Muscle layer of colon (tissue), 2 donors: ENCODE measurements at regions not wholly inside any gene's neighbourhood (a gene's known extent, or its start where the extent isn't known, plus 50 kb on each side); places are given as distances from the start of the nearest gene placed in this dataset.

Experiments
- H3K27ac ChIP-seq: one replicate; pipeline ENCODE4 v1.7.0; 2013; ENCODE audit warnings: low read depth, mild to moderate bottlenecking, low read length, moderate library complexity
- H3K27me3 ChIP-seq, 2 donors: one replicate each; pipeline ENCODE4 v1.7.0; 2013; ENCODE audit warnings: low read length in 2 of 2, mild to moderate bottlenecking in 2 of 2; ENCODE audit not compliant: insufficient read depth in 2 of 2, control insufficient read depth in 1 of 2
- H3K36me3 ChIP-seq: one replicate; pipeline ENCODE4 v1.7.0; 2013; ENCODE audit warnings: mild to moderate bottlenecking, low read length; ENCODE audit not compliant: insufficient read depth
- H3K4me1 ChIP-seq: one replicate; pipeline ENCODE4 v1.7.0; 2013; ENCODE audit warnings: mild to moderate bottlenecking, low read length; ENCODE audit not compliant: insufficient read depth
- H3K4me3 ChIP-seq, 2 donors: one replicate each; pipeline ENCODE4 v1.7.0; 2013; ENCODE audit warnings: low read length in 2 of 2, low read depth in 1 of 2, mild to moderate bottlenecking in 1 of 2, moderate library complexity in 1 of 2
- H3K9ac ChIP-seq: one replicate; pipeline ENCODE4 v1.7.0; 2013; ENCODE audit warnings: low read length
- H3K9me3 ChIP-seq: one replicate; pipeline ENCODE4 v1.7.0; 2013; ENCODE audit warnings: mild to moderate bottlenecking, low read length
- donor health status: abdominal sarcoma.
- donor health status: Adenocarcinoma of cecum.

- no peaks in the 10 kb centered on the region for H3K27me3 ChIP-seq
- H3K36me3 ChIP-seq = no peaks in the 10 kb centered on the region
- H3K9ac ChIP-seq = no peak overlapping the region
- no peaks in the 10 kb centered on the region for H3K4me1 ChIP-seq
- H3K4me3 ChIP-seq = no peak overlapping the region
- no peak overlapping the region for H3K27ac ChIP-seq
- no peaks in the 10 kb centered on the region for H3K9me3 ChIP-seq
These were observed 524.8 kb upstream of the ID4 start for GRCh38 chr6:19312241-19312978.

DNA sequence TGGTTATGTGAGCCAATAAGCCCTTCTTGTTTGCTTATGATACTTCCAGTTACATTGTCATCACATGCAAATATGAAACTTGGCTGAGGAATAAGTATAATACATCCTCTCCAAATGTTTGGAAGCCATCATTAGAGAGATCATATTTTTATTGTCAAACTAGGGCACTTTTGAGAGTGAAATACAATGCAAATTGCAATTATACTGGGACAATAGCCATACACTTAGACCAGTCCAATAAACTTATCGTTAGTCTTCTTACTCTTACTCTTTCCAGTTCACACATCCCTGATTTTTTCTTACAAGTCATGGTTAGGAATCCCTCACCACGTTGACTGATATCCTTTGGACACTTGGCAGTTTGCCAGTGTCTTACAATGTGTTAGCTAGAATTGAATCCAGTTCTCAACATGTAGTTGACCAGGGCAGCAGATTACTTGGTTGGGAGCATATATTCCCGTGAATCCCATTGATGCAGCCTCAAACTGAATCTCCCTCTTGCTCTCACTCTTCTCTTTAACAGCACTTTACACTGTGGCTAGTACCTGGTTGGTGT, 519.7 kb upstream of the ID4 start:
- no peak overlapping the region for H3K9ac ChIP-seq
- no peak overlapping the region for H3K4me3 ChIP-seq
- no peaks in the 10 kb centered on the region for H3K9me3 ChIP-seq
- H3K27ac ChIP-seq = no peak overlapping the region
- H3K27me3 ChIP-seq = no peaks in the 10 kb centered on the region
- H3K4me1 ChIP-seq = peaks cover 8% of the 10 kb centered on the region
- H3K36me3 ChIP-seq = no peaks in the 10 kb centered on the region

- Histone ChIP-seq H3K27ac (no peak overlapping the region), H3K27me3 (no peaks in the 10 kb centered on the region), H3K9ac (no peak overlapping the region), H3K4me1 (peaks cover 12% of the 10 kb centered on the region), H3K4me3 (no peak overlapping the region), H3K36me3 (no peaks in the 10 kb centered on the region), H3K9me3 (no peaks in the 10 kb centered on the region)
These were observed 518.2 kb upstream of the ID4 start for GRCh38 chr6:19319005-19319404.

DNA sequence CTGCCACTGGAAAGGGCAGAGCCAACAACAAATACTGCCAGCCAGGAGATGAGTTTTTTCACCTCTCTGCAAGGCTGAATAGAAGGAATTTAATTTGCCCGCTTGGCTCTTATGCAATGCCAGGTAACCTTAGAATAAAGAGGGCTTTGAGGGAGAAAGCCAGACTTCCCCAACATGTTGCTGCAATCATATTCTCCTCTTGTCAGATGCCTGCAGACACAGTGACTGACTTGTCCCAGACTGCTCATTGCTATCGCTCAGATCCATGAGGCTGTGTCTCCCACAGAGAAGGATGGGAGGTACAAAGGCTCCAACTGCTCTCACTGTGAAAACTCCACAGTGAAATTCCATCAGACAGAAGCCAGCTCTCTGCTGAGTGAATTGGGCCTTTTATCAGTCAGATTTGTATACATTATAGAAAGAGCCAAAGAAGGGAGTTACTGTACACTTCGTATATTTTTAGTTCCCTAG, 517.0 kb upstream of the ID4 start:
- H3K27me3 ChIP-seq = no peaks in the 10 kb centered on the region
- H3K9me3 ChIP-seq = no peaks in the 10 kb centered on the region
- H3K9ac ChIP-seq = no peak overlapping the region
- H3K27ac ChIP-seq = no peak overlapping the region
- no peak overlapping the region for H3K4me3 ChIP-seq
- no peaks in the 10 kb centered on the region for H3K36me3 ChIP-seq
- H3K4me1 ChIP-seq = peaks cover 17% of the 10 kb centered on the region

DNA sequence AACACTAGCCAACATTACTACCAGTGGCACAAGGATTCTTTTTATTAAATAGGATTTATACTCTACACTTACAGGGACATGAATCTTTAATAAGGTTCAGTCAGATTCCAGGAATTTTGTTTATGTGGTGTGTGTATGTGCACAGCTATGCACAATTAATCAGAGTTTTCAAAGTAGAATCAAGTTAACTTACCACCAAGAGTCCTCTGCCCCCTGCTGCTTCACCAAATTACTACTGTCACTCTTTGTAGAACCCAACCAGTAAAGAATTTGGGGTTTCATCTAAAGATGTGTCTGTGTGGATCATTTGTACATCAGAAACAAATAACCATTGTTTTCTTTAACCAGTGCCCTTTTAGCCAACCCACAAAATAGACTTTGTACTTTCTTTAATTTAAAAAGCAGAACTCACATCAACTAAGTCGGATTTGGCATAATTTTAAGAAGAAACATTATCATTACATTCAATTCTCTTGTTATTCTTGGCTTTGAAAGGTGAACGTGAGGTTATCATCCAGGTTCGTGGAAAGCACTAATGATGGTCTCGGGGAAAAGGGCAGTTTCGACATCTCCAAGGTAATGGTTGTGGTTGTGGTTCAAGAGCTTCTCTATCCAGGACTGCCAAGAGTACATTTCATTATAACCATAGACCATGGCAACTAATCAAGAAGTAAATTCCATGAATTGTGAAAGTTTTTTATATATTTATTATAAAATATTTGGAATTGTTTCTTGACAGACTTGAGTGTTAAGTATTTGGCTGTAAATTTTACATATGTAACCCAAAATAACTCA, 514.3 kb upstream of the ID4 start:
- Histone ChIP-seq H3K27ac (no peak overlapping the region), H3K4me3 (no peak overlapping the region), H3K9me3 (no peaks in the 10 kb centered on the region), H3K9ac (no peak overlapping the region), H3K36me3 (no peaks in the 10 kb centered on the region), H3K4me1 (peaks cover 32% of the 10 kb centered on the region), H3K27me3 (no peaks in the 10 kb centered on the region)

GRCh38 chr6:19324376-19324775, 512.8 kb upstream of the ID4 start:
- Histone ChIP-seq H3K4me3 (no peak overlapping the region), H3K9me3 (no peaks in the 10 kb centered on the region), H3K9ac (no peak overlapping the region), H3K36me3 (no peaks in the 10 kb centered on the region), H3K27me3 (no peaks in the 10 kb centered on the region), H3K27ac (no peak overlapping the region), H3K4me1 (peaks cover 32% of the 10 kb centered on the region)

- Histone ChIP-seq H3K27ac (peak overlapping the region; percentile 24), H3K27me3 (no peaks in the 10 kb centered on the region), H3K4me3 (peak overlapping the region in 1 of 2 donors; percentile 1)
These were observed 511.8 kb upstream of the ID4 start for GRCh38 chr6:19325335-19325789.

DNA sequence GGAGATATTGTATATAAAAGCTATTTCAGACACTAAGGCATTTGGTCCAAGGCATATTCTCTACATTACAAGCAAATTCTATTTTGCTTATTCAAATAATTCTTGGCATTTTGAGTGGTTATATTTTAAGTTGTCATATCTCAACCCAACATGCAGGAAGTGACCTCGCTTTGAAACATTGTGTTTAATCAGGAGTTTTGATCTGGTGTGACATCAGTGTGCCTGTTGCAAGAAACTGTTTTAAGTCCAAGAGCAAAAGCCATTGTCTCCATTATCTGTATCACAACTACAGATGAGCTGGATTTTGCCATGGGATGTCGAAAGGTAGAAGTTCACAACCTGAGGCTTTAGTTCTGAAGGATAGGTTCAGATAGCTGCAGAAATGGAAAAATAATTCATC, 509.9 kb upstream of the ID4 start:
- H3K9me3 ChIP-seq = no peaks in the 10 kb centered on the region
- peaks cover 25% of the 10 kb centered on the region for H3K4me1 ChIP-seq
- no peaks in the 10 kb centered on the region for H3K36me3 ChIP-seq
- no peaks in the 10 kb centered on the region for H3K27me3 ChIP-seq
- no peak overlapping the region for H3K4me3 ChIP-seq
- H3K27ac ChIP-seq = no peak overlapping the region
- no peak overlapping the region for H3K9ac ChIP-seq

More at GRCh38 chr6:19325335-19325789, 511.8 kb upstream of the ID4 start:
- H3K9me3 ChIP-seq = no peaks in the 10 kb centered on the region
- no peaks in the 10 kb centered on the region for H3K36me3 ChIP-seq
- H3K9ac ChIP-seq = no peak overlapping the region
- peaks cover 29% of the 10 kb centered on the region for H3K4me1 ChIP-seq

GRCh38 chr6:19327661-19328060, 509.5 kb upstream of the ID4 start:
- Histone ChIP-seq H3K4me1 (peaks cover 24% of the 10 kb centered on the region), H3K36me3 (no peaks in the 10 kb centered on the region), H3K27ac (no peak overlapping the region), H3K27me3 (no peaks in the 10 kb centered on the region), H3K9me3 (no peaks in the 10 kb centered on the region), H3K4me3 (no peak overlapping the region), H3K9ac (no peak overlapping the region)

GRCh38 chr6:19329078-19329477, 508.1 kb upstream of the ID4 start:
- H3K27me3 ChIP-seq = no peaks in the 10 kb centered on the region
- no peaks in the 10 kb centered on the region for H3K36me3 ChIP-seq
- H3K4me1 ChIP-seq = peaks cover 20% of the 10 kb centered on the region
- no peaks in the 10 kb centered on the region for H3K9me3 ChIP-seq
- no peak overlapping the region for H3K9ac ChIP-seq
- H3K27ac ChIP-seq = no peak overlapping the region
- H3K4me3 ChIP-seq = no peak overlapping the region

GRCh38 chr6:19331089-19331488, 506.1 kb upstream of the ID4 start:
- no peaks in the 10 kb centered on the region for H3K27me3 ChIP-seq
- H3K4me1 ChIP-seq = peaks cover 6% of the 10 kb centered on the region
- H3K9me3 ChIP-seq = no peaks in the 10 kb centered on the region
- no peak overlapping the region for H3K27ac ChIP-seq
- no peak overlapping the region for H3K4me3 ChIP-seq
- no peaks in the 10 kb centered on the region for H3K36me3 ChIP-seq
- H3K9ac ChIP-seq = no peak overlapping the region
